ENCODE measurements at regions not wholly inside any gene's neighbourhood (a gene's known extent, or its start where the extent isn't known, plus 50 kb on each side); places are given as distances from the start of the nearest gene placed in this dataset.

DNA sequence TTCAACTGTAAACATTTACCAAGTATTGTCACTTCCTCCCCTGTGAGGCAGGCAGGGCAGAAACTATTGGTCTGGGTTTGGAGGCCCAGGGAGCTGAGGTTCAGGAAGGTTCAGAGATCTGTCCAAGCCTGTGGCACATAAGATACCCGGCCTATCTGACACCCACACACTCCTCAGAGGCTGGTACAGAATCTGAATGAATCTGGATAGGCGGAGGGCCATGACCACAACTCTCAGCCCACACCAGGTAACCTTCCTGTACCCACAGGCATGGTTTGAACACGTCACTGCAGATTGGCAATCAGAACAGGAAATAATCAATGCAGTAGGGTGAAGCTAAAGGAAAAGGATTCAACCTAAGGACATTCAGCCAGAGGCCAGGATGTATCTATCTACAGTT is 92.8 kb upstream of the TMCC3 start:
- WGBS: 83% methylated on average over 3 of the region's 3 CpGs
- no peaks in the 10 kb centered on the region for H3K9me3 ChIP-seq
- intact Hi-C loops (cut with DNase I): no loop called here
- DNase-seq (ENCODE audit: low spot score): no peak
- no peaks in the 10 kb centered on the region for H3K27me3 ChIP-seq (replicated peaks; ENCODE audit: insufficient read depth)
- H3K4me1 ChIP-seq (replicated peaks): no peaks in the 10 kb centered on the region
- H3K4me3 ChIP-seq: no peak overlapping the region
- no peak overlapping the region for H3K27ac ChIP-seq
- H3K36me3 ChIP-seq: no peaks in the 10 kb centered on the region
- TF ChIP-seq, protein P1, sequence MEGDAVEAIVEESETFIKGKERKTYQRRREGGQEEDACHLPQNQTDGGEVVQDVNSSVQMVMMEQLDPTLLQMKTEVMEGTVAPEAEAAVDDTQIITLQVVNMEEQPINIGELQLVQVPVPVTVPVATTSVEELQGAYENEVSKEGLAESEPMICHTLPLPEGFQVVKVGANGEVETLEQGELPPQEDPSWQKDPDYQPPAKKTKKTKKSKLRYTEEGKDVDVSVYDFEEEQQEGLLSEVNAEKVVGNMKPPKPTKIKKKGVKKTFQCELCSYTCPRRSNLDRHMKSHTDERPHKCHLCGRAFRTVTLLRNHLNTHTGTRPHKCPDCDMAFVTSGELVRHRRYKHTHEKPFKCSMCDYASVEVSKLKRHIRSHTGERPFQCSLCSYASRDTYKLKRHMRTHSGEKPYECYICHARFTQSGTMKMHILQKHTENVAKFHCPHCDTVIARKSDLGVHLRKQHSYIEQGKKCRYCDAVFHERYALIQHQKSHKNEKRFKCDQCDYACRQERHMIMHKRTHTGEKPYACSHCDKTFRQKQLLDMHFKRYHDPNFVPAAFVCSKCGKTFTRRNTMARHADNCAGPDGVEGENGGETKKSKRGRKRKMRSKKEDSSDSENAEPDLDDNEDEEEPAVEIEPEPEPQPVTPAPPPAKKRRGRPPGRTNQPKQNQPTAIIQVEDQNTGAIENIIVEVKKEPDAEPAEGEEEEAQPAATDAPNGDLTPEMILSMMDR (IDR thresholded peaks at IDR 0.05): no peak
- TF ChIP-seq POLR2A (IDR thresholded peaks at IDR 0.05): no peak
- no peak for TF ChIP-seq POLR2AphosphoS5 (IDR thresholded peaks at IDR 0.05)

DNA sequence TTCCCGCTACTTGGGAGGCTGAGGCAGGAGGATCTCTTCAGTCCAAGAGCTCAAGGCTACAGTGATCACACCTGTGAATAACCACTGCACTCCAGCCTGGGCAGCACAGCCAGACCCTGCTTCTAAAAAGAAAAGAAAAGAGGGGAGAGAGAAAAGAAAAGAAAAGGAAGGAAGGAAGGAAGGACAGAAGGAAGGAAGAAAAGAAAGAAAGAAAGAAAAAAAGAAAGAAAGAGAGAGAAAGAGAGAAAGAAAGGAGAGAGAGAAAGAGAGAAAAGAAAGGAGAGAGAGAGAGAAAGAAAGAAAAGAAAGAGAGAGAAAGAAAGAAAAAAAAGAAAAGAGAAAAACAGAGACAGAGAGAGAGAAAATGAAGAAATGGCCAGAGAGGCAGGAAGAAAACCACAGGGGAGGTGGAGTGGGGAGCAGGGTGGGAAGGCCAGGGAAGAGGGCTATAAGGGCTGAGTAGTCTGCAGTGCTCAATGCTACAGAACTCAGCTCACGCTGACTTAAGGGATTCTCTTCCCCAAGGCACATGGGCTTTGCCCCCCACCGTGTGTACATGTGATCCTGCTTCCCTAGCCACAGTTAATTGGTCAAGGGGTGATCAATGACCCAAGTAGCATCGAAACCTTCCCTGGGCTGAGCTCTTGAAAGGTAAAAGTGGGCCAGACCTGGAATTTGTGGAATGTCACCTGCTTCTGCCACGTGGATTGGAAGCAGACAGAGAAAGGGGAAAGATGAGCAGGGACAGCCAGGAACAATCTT is 90.4 kb upstream of the TMCC3 start:
- no peak overlapping the region for H3K27ac ChIP-seq
- TF ChIP-seq POLR2A (IDR thresholded peaks at IDR 0.05) (no peak), POLR2AphosphoS5 (IDR thresholded peaks at IDR 0.05) (no peak)
- TF ChIP-seq, protein P1 (IDR thresholded peaks at IDR 0.05): no peak
- no peaks in the 10 kb centered on the region for H3K27me3 ChIP-seq (replicated peaks; ENCODE audit: insufficient read depth)
- intact Hi-C loops (cut with DNase I): no loop called here
- H3K9me3 ChIP-seq: no peaks in the 10 kb centered on the region
- no peaks in the 10 kb centered on the region for H3K4me1 ChIP-seq (replicated peaks)
- H3K4me3 ChIP-seq: no peak overlapping the region
- H3K36me3 ChIP-seq: no peaks in the 10 kb centered on the region
- 65% methylated on average over 5 of the region's 5 CpGs for WGBS
- DNase-seq (ENCODE audit: low spot score): no peak

DNA sequence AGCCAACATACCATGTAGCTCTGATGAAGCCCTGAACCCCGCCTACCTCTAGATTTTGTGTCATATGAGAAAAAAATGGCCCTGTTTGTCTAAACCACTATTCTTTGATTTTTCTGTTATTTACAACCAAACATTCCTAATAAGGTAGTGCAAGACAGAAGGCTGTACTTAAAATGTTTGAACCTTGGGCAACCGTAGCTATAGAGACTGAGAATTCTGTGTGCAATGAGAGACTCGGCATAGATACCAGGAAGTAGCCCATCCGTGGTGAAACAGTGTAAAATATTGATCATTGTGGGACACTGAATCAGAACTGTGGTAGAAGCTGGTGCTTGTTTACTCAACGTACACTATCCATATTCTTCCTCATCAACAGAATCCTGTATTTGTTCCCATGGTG is 86.5 kb upstream of the TMCC3 start:
- TF ChIP-seq, protein P1 (IDR thresholded peaks at IDR 0.05): no peak
- no peak for TF ChIP-seq POLR2AphosphoS5 (IDR thresholded peaks at IDR 0.05)

DNA sequence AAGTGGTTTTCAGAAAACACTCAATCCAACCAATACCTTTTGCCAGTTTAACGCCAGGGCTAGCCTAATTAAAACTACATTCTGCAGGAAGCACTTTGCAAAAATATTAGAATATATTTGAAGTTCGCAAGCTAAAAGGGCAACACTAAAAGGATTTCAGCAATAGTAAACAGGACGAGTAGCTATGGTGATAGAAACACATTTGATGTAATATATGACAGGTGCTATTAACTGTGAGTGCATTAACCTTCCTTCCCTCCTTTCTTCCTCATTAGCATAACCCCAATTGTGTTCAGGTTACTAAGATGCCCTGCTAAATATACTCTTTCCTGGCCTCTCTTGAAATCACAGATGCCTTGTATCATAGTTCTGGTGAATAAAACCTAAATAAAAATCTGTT is 85.6 kb upstream of the TMCC3 start:
- no peak for TF ChIP-seq POLR2A (IDR thresholded peaks at IDR 0.05)
- TF ChIP-seq, protein P1 (IDR thresholded peaks at IDR 0.05): no peak
- no peak for TF ChIP-seq POLR2AphosphoS5 (IDR thresholded peaks at IDR 0.05)
- Histone ChIP-seq H3K27ac (no peak overlapping the region), H3K36me3 (no peaks in the 10 kb centered on the region), H3K4me1 (replicated peaks) (no peaks in the 10 kb centered on the region), H3K9me3 (no peaks in the 10 kb centered on the region), H3K4me3 (no peak overlapping the region), H3K27me3 (replicated peaks; ENCODE audit: insufficient read depth) (no peaks in the 10 kb centered on the region)
- intact Hi-C loops (cut with DNase I): no loop called here
- no peak for DNase-seq (ENCODE audit: low spot score)
- 86% methylated on average over 3 of the region's 3 CpGs for WGBS

More for the DNA sequence above, 86.5 kb upstream of the TMCC3 start:
- intact Hi-C loops (cut with DNase I): no loop called here
- Histone ChIP-seq H3K9me3 (no peaks in the 10 kb centered on the region), H3K4me1 (replicated peaks) (no peaks in the 10 kb centered on the region), H3K27ac (no peak overlapping the region), H3K36me3 (no peaks in the 10 kb centered on the region), H3K27me3 (replicated peaks; ENCODE audit: insufficient read depth) (no peaks in the 10 kb centered on the region), H3K4me3 (no peak overlapping the region)
- no peak for DNase-seq (ENCODE audit: low spot score)
- 91% methylated on average over 5 of the region's 5 CpGs for WGBS

DNA sequence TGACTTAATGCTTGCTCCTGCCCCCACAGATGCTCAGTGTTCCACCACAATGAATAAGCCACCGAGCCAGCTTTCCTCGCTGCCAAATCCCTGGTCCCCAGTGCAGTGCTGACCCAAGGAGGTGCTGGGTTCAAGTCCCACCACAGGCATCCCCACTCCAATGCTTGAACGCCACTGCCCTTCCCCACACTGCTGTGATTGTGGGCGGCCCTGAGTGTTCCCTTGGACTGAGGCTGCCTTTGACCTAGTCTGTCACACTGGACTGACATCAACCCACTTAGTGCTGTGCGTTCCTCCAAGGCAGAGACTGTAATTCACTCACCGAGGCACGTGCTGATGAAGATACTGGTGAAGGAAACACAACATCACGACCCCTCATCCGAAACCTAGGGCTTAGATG is 83.4 kb upstream of the TMCC3 start:
- no peak overlapping the region for H3K4me3 ChIP-seq
- intact Hi-C loops (cut with DNase I): no loop called here
- WGBS: 90% methylated on average over 8 of the region's 9 CpGs

More for the DNA sequence above, 83.4 kb upstream of the TMCC3 start:
- no peak for TF ChIP-seq POLR2AphosphoS5 (IDR thresholded peaks at IDR 0.05)
- TF ChIP-seq, protein P1 (IDR thresholded peaks at IDR 0.05): no peak
- no peak for TF ChIP-seq POLR2A (IDR thresholded peaks at IDR 0.05)
- H3K36me3 ChIP-seq: no peaks in the 10 kb centered on the region
- H3K4me1 ChIP-seq (replicated peaks): no peaks in the 10 kb centered on the region
- H3K27me3 ChIP-seq (replicated peaks; ENCODE audit: insufficient read depth): no peaks in the 10 kb centered on the region
- DNase-seq (ENCODE audit: low spot score): no peak
- H3K9me3 ChIP-seq: no peaks in the 10 kb centered on the region
- no peak overlapping the region for H3K27ac ChIP-seq

Measured in prostate gland (tissue), 2 donors.